Endodermal cell (in vitro differentiated cells): ENCODE measurements at regions not wholly inside any gene's neighbourhood (a gene's known extent, or its start where the extent isn't known, plus 50 kb on each side); places are given as distances from the start of the nearest gene placed in this dataset.

Experiments
- DNase-seq: peaks from one replicate; pipeline ENCODE4 v3.0.0-alpha.2; 2017
- H3K27ac ChIP-seq: 2 replicates; pipeline ENCODE4 v1.5.1; 2013; ENCODE audit warnings: mild to moderate bottlenecking, low read depth, low read length, moderate library complexity
- H3K27me3 ChIP-seq: 2 replicates; pipeline ENCODE4 v1.6.1; 2013; ENCODE audit warnings: mild to moderate bottlenecking, low read length, moderate library complexity; ENCODE audit not compliant: insufficient read depth, control insufficient read depth, poor library complexity, severe bottlenecking
- H3K36me3 ChIP-seq: 2 replicates; pipeline ENCODE4 v1.7.0; 2013; ENCODE audit warnings: mild to moderate bottlenecking, low read length, moderate library complexity; ENCODE audit not compliant: control insufficient read depth, insufficient read depth
- H3K4me1 ChIP-seq: one replicate; pipeline ENCODE4 v1.7.0; 2013; ENCODE audit warnings: low read length; ENCODE audit not compliant: control insufficient read depth, insufficient read depth
- H3K4me3 ChIP-seq: 2 replicates; pipeline ENCODE4 v1.5.1; 2013; ENCODE audit warnings: mild to moderate bottlenecking, low read length, moderate library complexity
- H3K9ac ChIP-seq: 2 replicates; pipeline ENCODE4 v1.6.1; 2013; ENCODE audit warnings: mild to moderate bottlenecking, low read length, moderate library complexity; ENCODE audit not compliant: poor library complexity, severe bottlenecking; ENCODE audit errors: extremely low read depth
- H3K9me3 ChIP-seq: 2 replicates; pipeline ENCODE4 v1.6.1; 2013; ENCODE audit warnings: mild to moderate bottlenecking, low read length, moderate library complexity; ENCODE audit not compliant: control insufficient read depth
- H3K27ac Mint-ChIP-seq: 2 replicates; pipeline ENCODE4 v1.8.0; 2020; ENCODE audit warnings: mixed read lengths
- H3K27me3 Mint-ChIP-seq: 2 replicates; pipeline ENCODE4 v1.8.0; 2021; ENCODE audit warnings: mild to moderate bottlenecking, mixed read lengths; ENCODE audit not compliant: insufficient read depth
- H3K36me3 Mint-ChIP-seq: 2 replicates; pipeline ENCODE4 v1.8.0; 2020; ENCODE audit warnings: low read depth, mixed read lengths
- H3K4me1 Mint-ChIP-seq: 2 replicates; pipeline ENCODE4 v1.8.0; 2020; ENCODE audit warnings: mixed read lengths
- H3K4me3 Mint-ChIP-seq: 2 replicates; pipeline ENCODE4 v1.8.0; 2020; ENCODE audit warnings: mild to moderate bottlenecking, moderate library complexity, mixed read lengths
- H3K9me3 Mint-ChIP-seq: 2 replicates; pipeline ENCODE4 v1.8.0; 2020; ENCODE audit warnings: mild to moderate bottlenecking, mixed read lengths
- CTCF ChIP-seq: fragments of 200-600 bp; sonication (generic); conservative IDR thresholded peaks from 2 replicates; pipeline ENCODE4 v1.5.0; 2021; ENCODE audit warnings: antibody characterized with exemption, mild to moderate bottlenecking
- WGBS, 2 experiments: methylation state at CpG; one replicate each; pipeline versions ENCODE4 v1.1.5 to v1.1.7; 2013; ENCODE audit warnings: missing lambda C conversion rate in 2 of 2, mixed read lengths in 1 of 2; ENCODE audit not compliant: insufficient coverage in 1 of 2, insufficient read length in 1 of 2; 5-methylcytosine and 5-hydroxymethylcytosine counted together

GRCh38 chr18:24797981-24798380 lies 337.5 kb downstream of the HRH4 start:
- TF ChIP-seq CTCF, result no peak
- Histone ChIP-seq H3K4me1 (no peaks in the 10 kb centered on the region), H3K9me3 (peaks cover 24% of the 10 kb centered on the region), H3K36me3 (no peaks in the 10 kb centered on the region), H3K27ac (no peak overlapping the region), H3K27me3 (no peaks in the 10 kb centered on the region), H3K4me3 (no peak overlapping the region), H3K9ac (no peak overlapping the region)
- Mint-ChIP-seq H3K36me3 (no peaks in the 10 kb centered on the region), H3K4me1 (peaks cover 5% of the 10 kb centered on the region), H3K4me3 (no peak overlapping the region), H3K9me3 (peaks cover 23% of the 10 kb centered on the region), H3K27ac (no peak overlapping the region), H3K27me3 (no peaks in the 10 kb centered on the region)
- 83 to 92% methylated on average over 1 to 3 of the region's 3 CpGs for WGBS, 2 experiments
- DNase-seq, result no peak

GRCh38 chr18:24799176-24799575 lies 338.7 kb downstream of the HRH4 start:
- Mint-ChIP-seq H3K27me3 (no peaks in the 10 kb centered on the region), H3K4me3 (no peak overlapping the region), H3K4me1 (peaks cover 7% of the 10 kb centered on the region), H3K27ac (no peak overlapping the region), H3K9me3 (peaks cover 23% of the 10 kb centered on the region), H3K36me3 (no peaks in the 10 kb centered on the region)
- no peak for DNase-seq
- 67 to 73% methylated on average over 1 of the region's 1 CpG for WGBS, 2 experiments
- no peak for TF ChIP-seq CTCF
- H3K9ac ChIP-seq, result no peak overlapping the region
- no peak overlapping the region for H3K27ac ChIP-seq
- H3K36me3 ChIP-seq, result no peaks in the 10 kb centered on the region
- H3K4me3 ChIP-seq, result no peak overlapping the region
- no peaks in the 10 kb centered on the region for H3K4me1 ChIP-seq
- no peaks in the 10 kb centered on the region for H3K27me3 ChIP-seq
- H3K9me3 ChIP-seq, result peaks cover 30% of the 10 kb centered on the region

GRCh38 chr18:24799720-24800119 lies 339.3 kb downstream of the HRH4 start:
- no peaks in the 10 kb centered on the region for H3K4me1 ChIP-seq
- Mint-ChIP-seq H3K4me3 (no peak overlapping the region), H3K9me3 (peaks cover 23% of the 10 kb centered on the region), H3K4me1 (peaks cover 8% of the 10 kb centered on the region), H3K36me3 (no peaks in the 10 kb centered on the region), H3K27me3 (no peaks in the 10 kb centered on the region), H3K27ac (no peak overlapping the region)
- H3K36me3 ChIP-seq, result no peaks in the 10 kb centered on the region
- no peak overlapping the region for H3K9ac ChIP-seq
- TF ChIP-seq CTCF, result no peak
- H3K27ac ChIP-seq, result no peak overlapping the region
- WGBS, 2 experiments, result 83 to 95% methylated on average over 1 to 4 of the region's 4 CpGs
- H3K9me3 ChIP-seq, result peaks cover 30% of the 10 kb centered on the region
- H3K27me3 ChIP-seq, result no peaks in the 10 kb centered on the region
- no peak for DNase-seq
- no peak overlapping the region for H3K4me3 ChIP-seq
